ENCODE measurements at regions not wholly inside any gene's neighbourhood (a gene's known extent, or its start where the extent isn't known, plus 50 kb on each side); places are given as distances from the start of the nearest gene placed in this dataset.

GRCh38 chr21:38660333-38661196 is 145.2 kb upstream of the ETS2 start:
- Histone ChIP-seq H3K4me3 (ENCODE audit: low read length) (no peak overlapping the region), H3K27ac (ENCODE audit: low read length) (no peak overlapping the region), H3K36me3 (replicated peaks; ENCODE audit: insufficient read depth, low read length) (no peaks in the 10 kb centered on the region), H3K27me3 (replicated peaks; ENCODE audit: insufficient read depth, low read length) (peaks cover 7% of the 10 kb centered on the region; the same call in 1 of the 2 replicates), H3K4me1 (ENCODE audit: low read length) (no peaks in the 10 kb centered on the region), H3K9me2 (replicated peaks; ENCODE audit: insufficient read depth, low read length) (no peaks in the 10 kb centered on the region), H3K9ac (ENCODE audit: low read length) (no peak overlapping the region), H3K4me2 (ENCODE audit: low read depth, low read length) (no peak overlapping the region), H4K20me1 (ENCODE audit: insufficient read depth, low read length) (no peaks in the 10 kb centered on the region), H3K9me3 (replicated peaks; ENCODE audit: insufficient read depth, low read length) (no peaks in the 10 kb centered on the region), H3F3A (ENCODE audit: insufficient read depth, low read length) (no peaks in the 10 kb centered on the region), H2AFZ (ENCODE audit: low read length) (no peak overlapping the region), H3K79me2 (ENCODE audit: low read length) (no peaks in the 10 kb centered on the region)
- TF ChIP-seq EZH2phosphoT487 (IDR thresholded peaks at IDR 0.05; ENCODE audit: low read length) (no peak), CTCF (IDR thresholded peaks at IDR 0.05; ENCODE audit: low read length) (no peak)
- no peak for DNase-seq

GRCh38 chr21:38661197-38661871 is 144.4 kb upstream of the ETS2 start:
- no peak for DNase-seq
- Histone ChIP-seq H3K36me3 (replicated peaks; ENCODE audit: insufficient read depth, low read length) (no peaks in the 10 kb centered on the region), H3K9me2 (replicated peaks; ENCODE audit: insufficient read depth, low read length) (no peaks in the 10 kb centered on the region), H3K27ac (ENCODE audit: low read length) (no peak overlapping the region), H3K9me3 (replicated peaks; ENCODE audit: insufficient read depth, low read length) (no peaks in the 10 kb centered on the region), H3K27me3 (replicated peaks; ENCODE audit: insufficient read depth, low read length) (peaks cover 10% of the 10 kb centered on the region; the same call in 1 of the 2 replicates), H3K9ac (ENCODE audit: low read length) (no peak overlapping the region), H3K4me1 (ENCODE audit: low read length) (no peaks in the 10 kb centered on the region), H3F3A (ENCODE audit: insufficient read depth, low read length) (no peaks in the 10 kb centered on the region), H3K79me2 (ENCODE audit: low read length) (no peaks in the 10 kb centered on the region), H4K20me1 (ENCODE audit: insufficient read depth, low read length) (no peaks in the 10 kb centered on the region), H2AFZ (ENCODE audit: low read length) (no peak overlapping the region), H3K4me3 (ENCODE audit: low read length) (no peak overlapping the region), H3K4me2 (ENCODE audit: low read depth, low read length) (no peak overlapping the region)
- TF ChIP-seq EZH2 (optimal IDR thresholded peaks at IDR 0.05; ENCODE audit: low read depth, low read length) (no peak), CTCF (IDR thresholded peaks at IDR 0.05; ENCODE audit: low read length) (no peak), EZH2phosphoT487 (IDR thresholded peaks at IDR 0.05; ENCODE audit: low read length) (no peak)

GRCh38 chr21:38661889-38662568 is 143.7 kb upstream of the ETS2 start:
- peaks cover 10% of the 10 kb centered on the region; the same call in 1 of the 2 replicates for H3K27me3 ChIP-seq (replicated peaks; ENCODE audit: insufficient read depth, low read length)
- no peak overlapping the region for H3K4me2 ChIP-seq (ENCODE audit: low read depth, low read length)

More at GRCh38 chr21:38661889-38662568, 143.7 kb upstream of the ETS2 start:
- H3K9ac ChIP-seq (ENCODE audit: low read length), result no peak overlapping the region
- H2AFZ ChIP-seq (ENCODE audit: low read length), result no peak overlapping the region
- no peaks in the 10 kb centered on the region for H4K20me1 ChIP-seq (ENCODE audit: insufficient read depth, low read length)
- TF ChIP-seq EZH2phosphoT487 (IDR thresholded peaks at IDR 0.05; ENCODE audit: low read length), result no peak
- TF ChIP-seq CTCF (IDR thresholded peaks at IDR 0.05; ENCODE audit: low read length), result no peak
- TF ChIP-seq EZH2 (optimal IDR thresholded peaks at IDR 0.05; ENCODE audit: low read depth, low read length), result no peak
- H3K4me3 ChIP-seq (ENCODE audit: low read length), result no peak overlapping the region
- no peak overlapping the region for H3K27ac ChIP-seq (ENCODE audit: low read length)
- no peaks in the 10 kb centered on the region for H3K4me1 ChIP-seq (ENCODE audit: low read length)
- DNase-seq, result no peak
- no peaks in the 10 kb centered on the region for H3K36me3 ChIP-seq (replicated peaks; ENCODE audit: insufficient read depth, low read length)
- no peaks in the 10 kb centered on the region for H3F3A ChIP-seq (ENCODE audit: insufficient read depth, low read length)
- H3K9me2 ChIP-seq (replicated peaks; ENCODE audit: insufficient read depth, low read length), result no peaks in the 10 kb centered on the region
- H3K9me3 ChIP-seq (replicated peaks; ENCODE audit: insufficient read depth, low read length), result no peaks in the 10 kb centered on the region
- no peaks in the 10 kb centered on the region for H3K79me2 ChIP-seq (ENCODE audit: low read length)

Data from MM.1S (cell line).